K562 (cell line): ENCODE measurements at regions not wholly inside any gene's neighbourhood (a gene's known extent, or its start where the extent isn't known, plus 50 kb on each side); places are given as distances from the start of the nearest gene placed in this dataset.

Source experiments
- ATAC-seq: fragments of 200-7000 bp; cut with Tn5 transposase; 3 replicates; pipeline ENCODE4 v1.9.1; 2020; ENCODE audit warnings: moderate library complexity
- BruUV-seq: library from RNA; stranded (reverse); fragments of 400-500 nt; replicated peaks from 2 replicates; lab custom pipeline; 2021; lab: Mats Ljungman, UMichigan
- CTCF ChIA-PET: fragments of 300-600 bp; formaldehyde crosslinking; extraction: SDS; loops from one replicate; lab custom pipeline; 2021; ENCODE audit warnings: low intra/inter-chr PET ratio; lab: Yijun Ruan, JAX
- POLR2A ChIA-PET: fragments of 300-600, 350-650 bp; sonication (Branson Sonifier 250); formaldehyde crosslinking; extraction: SDS; loops from one replicate; lab custom pipeline; 2021; ENCODE audit warnings: antibody characterized with exemption, inconsistent platforms; lab: Yijun Ruan, JAX
- DNase-seq, 4 experiments: peaks; one replicate each; pipeline versions ENCODE4 v3.0.0 to v3.0.0-alpha.2; 2011 to 2018; ENCODE audit warnings: low spot score in 3 of 4, mixed read lengths in 3 of 4; ENCODE audit errors: extremely low read depth in 1 of 4
- FAIRE-seq: peaks from 2 replicates; lab custom pipeline; 2011; peaks lifted over from hg19 to GRCh38; lab: Jason Lieb, UNC
- H2AFZ ChIP-seq: 2 replicates; pipeline ENCODE4 v1.6.0; 2011; ENCODE audit warnings: low read depth, low read length, control low read depth, inconsistent platforms
- H3K27ac ChIP-seq: fragments of 200-600 bp; 3 replicates; pipeline ENCODE4 v1.8.0; 2011; ENCODE audit warnings: low read depth, mild to moderate bottlenecking, control low read depth, inconsistent platforms, low read length, moderate library complexity, mixed read lengths; ENCODE audit errors: extremely low read depth
- H3K27me3 ChIP-seq, 2 experiments: fragments of 300-600 bp in 1 of 2; 2 replicates in 1 of 2; 3 replicates in 1 of 2; pipeline versions ENCODE4 v1.6.0 to v1.8.0; 2011; ENCODE audit warnings: inconsistent platforms in 2 of 2, low read length in 2 of 2, mild to moderate bottlenecking in 1 of 2, mixed read lengths in 1 of 2, moderate library complexity in 1 of 2; ENCODE audit not compliant: control insufficient read depth in 2 of 2, insufficient read depth in 2 of 2
- H3K36me3 ChIP-seq: fragments of 300-600 bp; 3 replicates; pipeline ENCODE4 v1.8.0; 2011; ENCODE audit warnings: mild to moderate bottlenecking, low read length, inconsistent platforms; ENCODE audit not compliant: control insufficient read depth, insufficient read depth
- H3K4me1 ChIP-seq, 2 experiments: fragments of 200-600 bp in 1 of 2; replicated peaks in 1 of 2; 2 replicates in 1 of 2; 3 replicates in 1 of 2; pipeline versions ENCODE4 v1.5.1 to v1.8.0; 2011; ENCODE audit warnings: inconsistent platforms in 2 of 2, low read length in 2 of 2, mild to moderate bottlenecking in 1 of 2, mixed read lengths in 1 of 2, moderate library complexity in 1 of 2; ENCODE audit not compliant: control insufficient read depth in 2 of 2, insufficient read depth in 2 of 2
- H3K4me2 ChIP-seq: 2 replicates; pipeline ENCODE4 v1.6.1; 2011; ENCODE audit warnings: low read length, control low read depth, inconsistent platforms, mixed read lengths; ENCODE audit not compliant: insufficient read depth
- H3K4me3 ChIP-seq: fragments of 200-600 bp; sonication (generic), shearing (Covaris generic); 2 replicates; pipeline ENCODE4 v1.5.1; 2016; ENCODE audit warnings: control low read depth, inconsistent platforms
- H3K79me2 ChIP-seq: fragments of 200-600 bp; 3 replicates; pipeline ENCODE4 v1.8.0; 2011; ENCODE audit warnings: low read length, inconsistent platforms; ENCODE audit not compliant: control insufficient read depth, insufficient read depth
- H3K9ac ChIP-seq, 2 experiments: 2 replicates each; pipeline versions ENCODE4 v1.6.0 to v1.6.1; 2011; ENCODE audit warnings: low read depth in 2 of 2, low read length in 2 of 2, control low read depth in 1 of 2, inconsistent platforms in 1 of 2, mild to moderate bottlenecking in 1 of 2, mixed read lengths in 1 of 2; ENCODE audit not compliant: insufficient read depth in 1 of 2
- H3K9me1 ChIP-seq: one replicate; pipeline ENCODE4 v1.6.0; 2011; ENCODE audit warnings: inconsistent platforms, mild to moderate bottlenecking, low read length, moderate library complexity; ENCODE audit not compliant: control insufficient read depth, insufficient read depth
- H3K9me3 ChIP-seq: replicated peaks from 2 replicates; pipeline ENCODE4 v1.5.1; 2011; ENCODE audit warnings: low read depth, low read length, inconsistent platforms; ENCODE audit not compliant: control insufficient read depth, insufficient read depth
- H4K20me1 ChIP-seq: replicated peaks from 2 replicates; pipeline ENCODE4 v1.6.1; 2011; ENCODE audit warnings: low read length, inconsistent platforms, mixed read lengths; ENCODE audit not compliant: control insufficient read depth, insufficient read depth
- ASH1L ChIP-seq: fragments of 450-650 bp; IDR thresholded peaks from 2 replicates; pipeline ENCODE4 v1.6.1; 2018; ENCODE audit warnings: borderline replicate concordance, mild to moderate bottlenecking, low read depth; ENCODE audit not compliant: partially characterized antibody
- CBX3 ChIP-seq, 2 experiments: IDR thresholded peaks; 1 replicate in 1 of 2; 2 replicates in 1 of 2; pipeline ENCODE4 v1.6.1; 2012; ENCODE audit warnings: inconsistent platforms in 2 of 2, low read length in 2 of 2, borderline replicate concordance in 1 of 2, control low read depth in 1 of 2
- ETV5 ChIP-seq: sonication (generic); formaldehyde crosslinking; IDR thresholded peaks from 2 replicates; pipeline ENCODE4 v1.4.0; 2020; ENCODE audit warnings: low read depth, mild to moderate bottlenecking, missing genetic modification reagents
- HDAC3 ChIP-seq: fragments of 450-650 bp; IDR thresholded peaks from 2 replicates; pipeline ENCODE4 v1.6.1; 2018; ENCODE audit warnings: borderline replicate concordance, mild to moderate bottlenecking, moderate library complexity; ENCODE audit not compliant: partially characterized antibody
- NCOA4 ChIP-seq: fragments of 450-650 bp; IDR thresholded peaks from 2 replicates; pipeline ENCODE4 v1.6.1; 2018; ENCODE audit warnings: mild to moderate bottlenecking; ENCODE audit not compliant: partially characterized antibody
- PHB ChIP-seq: fragments of 250-450 bp; sonication (Bioruptor Pico); IDR thresholded peaks from 2 replicates; pipeline ENCODE4 v1.5.0; 2021
- PTTG1 ChIP-seq: fragments of 450-650 bp; IDR thresholded peaks from 2 replicates; pipeline ENCODE4 v1.6.1; 2016; ENCODE audit warnings: low read depth, mild to moderate bottlenecking, missing genetic modification characterization, missing compliant biosample characterization
- SRSF7 ChIP-seq: fragments of 200-400 bp; formaldehyde crosslinking; optimal IDR thresholded peaks from 2 replicates; pipeline ENCODE3; 2017; ENCODE audit warnings: mild to moderate bottlenecking, low read depth, low read length
- YBX1 ChIP-seq: fragments of 450-650 bp; IDR thresholded peaks from 2 replicates; pipeline ENCODE4 v1.7.1; 2016; ENCODE audit warnings: mild to moderate bottlenecking
- ZNF436 ChIP-seq: fragments of 250-450, 450-650 bp; sonication (Bioruptor Pico); formaldehyde crosslinking; IDR thresholded peaks from 2 replicates; pipeline ENCODE4 v1.7.0; 2020; ENCODE audit warnings: mild to moderate bottlenecking
- ZNF764 ChIP-seq: fragments of 250-450 bp; sonication (Bioruptor Pico); IDR thresholded peaks from 2 replicates; pipeline ENCODE4 v1.4.0; 2020; ENCODE audit warnings: low read depth, mild to moderate bottlenecking, moderate library complexity
- WGBS: fragments of 100-300 bp; shearing (Covaris generic); methylation state at CpG from one replicate; pipeline ENCODE4 v1.1.6; 2016; ENCODE audit warnings: low coverage, mixed read lengths; ENCODE audit not compliant: insufficient coverage; ENCODE audit errors: missing lambda C conversion rate; 5-methylcytosine and 5-hydroxymethylcytosine counted together
- in situ Hi-C: fragments of 300-500 bp; cut with MboI; formaldehyde crosslinking; loops from 4 replicates; pipeline ENCODE4 v1.15.0; 2018; ENCODE audit warnings: inconsistent platforms, mixed read lengths
- intact Hi-C: fragments of 100-400 bp; cut with micrococcal nuclease; formaldehyde crosslinking; loops from 2 replicates; pipeline ENCODE4 v1.14.2; 2022
- TF ChIP-seq, protein P1 (sequence below): fragments of 450-650 bp; IDR thresholded peaks from 2 replicates; pipeline ENCODE4 v1.6.1; 2014; ENCODE audit warnings: low read depth, mild to moderate bottlenecking, moderate library complexity, borderline replicate concordance
- TF ChIP-seq, protein P2 (sequence below), 2 experiments: fragments of 450-650 bp; IDR thresholded peaks; 2 replicates each; pipeline ENCODE4 v1.6.1; 2016
- TF ChIP-seq, protein P3 (sequence below): fragments of 450-650 bp; IDR thresholded peaks from 2 replicates; pipeline ENCODE4 v1.6.1; 2016; ENCODE audit warnings: low read depth, mild to moderate bottlenecking, moderate library complexity
- TF ChIP-seq, protein P4 (sequence below): fragments of 450-650 bp; conservative IDR thresholded peaks from 2 replicates; pipeline ENCODE4 v1.6.1; 2016; ENCODE audit warnings: missing genetic modification characterization, low read depth, mild to moderate bottlenecking, control low read depth, missing compliant biosample characterization

DNA sequence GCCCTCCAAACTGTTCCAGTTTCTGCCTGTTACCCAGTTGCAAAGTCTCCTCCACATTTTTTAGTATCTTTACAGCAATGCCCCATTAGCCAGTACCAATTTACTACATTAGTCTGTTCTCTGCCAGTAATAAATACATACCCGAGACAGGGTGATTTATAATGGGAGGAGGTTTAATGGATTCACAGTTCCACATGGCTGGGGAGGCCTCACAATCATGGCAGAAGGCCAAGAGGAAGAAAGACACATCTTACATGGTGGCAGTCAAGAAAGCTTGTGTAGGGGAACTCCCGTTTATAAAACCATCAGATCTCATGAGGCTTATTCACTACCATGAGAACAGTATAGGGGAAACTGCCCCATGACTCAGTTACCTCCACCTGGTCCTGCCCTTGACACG is 600.7 kb upstream of the CDH6 start (continued):
- TF ChIP-seq, protein P1, sequence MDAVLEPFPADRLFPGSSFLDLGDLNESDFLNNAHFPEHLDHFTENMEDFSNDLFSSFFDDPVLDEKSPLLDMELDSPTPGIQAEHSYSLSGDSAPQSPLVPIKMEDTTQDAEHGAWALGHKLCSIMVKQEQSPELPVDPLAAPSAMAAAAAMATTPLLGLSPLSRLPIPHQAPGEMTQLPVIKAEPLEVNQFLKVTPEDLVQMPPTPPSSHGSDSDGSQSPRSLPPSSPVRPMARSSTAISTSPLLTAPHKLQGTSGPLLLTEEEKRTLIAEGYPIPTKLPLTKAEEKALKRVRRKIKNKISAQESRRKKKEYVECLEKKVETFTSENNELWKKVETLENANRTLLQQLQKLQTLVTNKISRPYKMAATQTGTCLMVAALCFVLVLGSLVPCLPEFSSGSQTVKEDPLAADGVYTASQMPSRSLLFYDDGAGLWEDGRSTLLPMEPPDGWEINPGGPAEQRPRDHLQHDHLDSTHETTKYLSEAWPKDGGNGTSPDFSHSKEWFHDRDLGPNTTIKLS: no peak
- no peak for TF ChIP-seq SRSF7
- TF ChIP-seq, all 486 proteins: peak for 0

DNA sequence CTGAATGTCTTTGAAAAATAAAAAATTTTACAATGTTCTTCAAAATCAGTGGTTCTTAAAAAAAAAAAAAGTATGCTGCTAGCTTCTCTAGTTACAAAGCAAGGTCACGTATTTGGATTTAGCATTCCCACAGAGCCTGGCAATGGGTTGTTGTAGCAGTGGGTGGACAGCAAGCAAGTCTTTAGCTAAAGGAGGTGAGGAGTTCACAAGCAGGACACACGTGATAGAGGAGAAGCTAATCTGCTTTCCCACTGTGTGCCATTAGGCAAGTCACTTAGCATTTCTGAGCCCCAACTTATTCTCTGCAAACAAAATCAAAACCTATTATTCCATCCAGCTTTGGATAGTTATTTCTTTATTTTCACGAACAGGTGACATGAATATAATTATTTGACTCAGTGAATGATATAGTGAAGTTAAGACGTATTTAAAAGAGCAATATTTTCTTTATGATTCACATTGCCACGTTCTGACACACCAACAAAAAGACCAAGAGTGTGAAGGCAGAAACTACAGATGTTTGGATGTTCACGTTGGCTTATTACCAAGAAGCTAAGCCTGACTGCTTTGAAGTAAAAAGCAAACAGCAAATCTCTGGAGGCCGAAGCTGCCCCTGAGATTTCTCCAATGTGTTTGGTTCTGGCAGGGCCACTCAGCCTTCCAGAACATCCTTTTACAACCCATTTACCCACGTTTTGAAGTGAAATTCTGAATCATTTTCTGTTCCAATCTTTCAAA is 612.1 kb upstream of the CDH6 start:
- no TSS peak for BruUV-seq
- H3K4me3 ChIP-seq: no peak overlapping the region
- H3K4me2 ChIP-seq: no peak overlapping the region
- no peaks in the 10 kb centered on the region for H4K20me1 ChIP-seq
- no peaks in the 10 kb centered on the region for H3K9me3 ChIP-seq
- no peak overlapping the region for H3K9ac ChIP-seq
- no peaks in the 10 kb centered on the region for H3K9me1 ChIP-seq
- H3K36me3 ChIP-seq: no peaks in the 10 kb centered on the region
- FAIRE-seq: no peak
- DNase-seq: no peak
- under 1% methylated on average over 8 of the region's 8 CpGs for WGBS
- H3K27me3 ChIP-seq: no peaks in the 10 kb centered on the region
- H3K4me1 ChIP-seq: no peaks in the 10 kb centered on the region
- no peak for ATAC-seq
- TF ChIP-seq ETV5: no peak
- TF ChIP-seq PTTG1 (tag): no peak
- TF ChIP-seq HDAC3: no peak
- TF ChIP-seq, protein P2, sequence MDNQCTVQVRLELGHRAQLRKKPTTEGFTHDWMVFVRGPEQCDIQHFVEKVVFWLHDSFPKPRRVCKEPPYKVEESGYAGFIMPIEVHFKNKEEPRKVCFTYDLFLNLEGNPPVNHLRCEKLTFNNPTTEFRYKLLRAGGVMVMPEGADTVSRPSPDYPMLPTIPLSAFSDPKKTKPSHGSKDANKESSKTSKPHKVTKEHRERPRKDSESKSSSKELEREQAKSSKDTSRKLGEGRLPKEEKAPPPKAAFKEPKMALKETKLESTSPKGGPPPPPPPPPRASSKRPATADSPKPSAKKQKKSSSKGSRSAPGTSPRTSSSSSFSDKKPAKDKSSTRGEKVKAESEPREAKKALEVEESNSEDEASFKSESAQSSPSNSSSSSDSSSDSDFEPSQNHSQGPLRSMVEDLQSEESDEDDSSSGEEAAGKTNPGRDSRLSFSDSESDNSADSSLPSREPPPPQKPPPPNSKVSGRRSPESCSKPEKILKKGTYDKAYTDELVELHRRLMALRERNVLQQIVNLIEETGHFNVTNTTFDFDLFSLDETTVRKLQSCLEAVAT (IDR thresholded peaks at IDR 0.05): no peak
- no peak for TF ChIP-seq YBX1
- no peak for TF ChIP-seq ASH1L
- no peak for TF ChIP-seq CBX3 (IDR thresholded peaks at IDR 0.05; ENCODE audit: borderline replicate concordance in 1 of 2, low read length in 2 of 2)
- no peak for TF ChIP-seq NCOA4
- TF ChIP-seq, protein P3, sequence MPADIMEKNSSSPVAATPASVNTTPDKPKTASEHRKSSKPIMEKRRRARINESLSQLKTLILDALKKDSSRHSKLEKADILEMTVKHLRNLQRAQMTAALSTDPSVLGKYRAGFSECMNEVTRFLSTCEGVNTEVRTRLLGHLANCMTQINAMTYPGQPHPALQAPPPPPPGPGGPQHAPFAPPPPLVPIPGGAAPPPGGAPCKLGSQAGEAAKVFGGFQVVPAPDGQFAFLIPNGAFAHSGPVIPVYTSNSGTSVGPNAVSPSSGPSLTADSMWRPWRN: no peak
- TF ChIP-seq, protein P4, sequence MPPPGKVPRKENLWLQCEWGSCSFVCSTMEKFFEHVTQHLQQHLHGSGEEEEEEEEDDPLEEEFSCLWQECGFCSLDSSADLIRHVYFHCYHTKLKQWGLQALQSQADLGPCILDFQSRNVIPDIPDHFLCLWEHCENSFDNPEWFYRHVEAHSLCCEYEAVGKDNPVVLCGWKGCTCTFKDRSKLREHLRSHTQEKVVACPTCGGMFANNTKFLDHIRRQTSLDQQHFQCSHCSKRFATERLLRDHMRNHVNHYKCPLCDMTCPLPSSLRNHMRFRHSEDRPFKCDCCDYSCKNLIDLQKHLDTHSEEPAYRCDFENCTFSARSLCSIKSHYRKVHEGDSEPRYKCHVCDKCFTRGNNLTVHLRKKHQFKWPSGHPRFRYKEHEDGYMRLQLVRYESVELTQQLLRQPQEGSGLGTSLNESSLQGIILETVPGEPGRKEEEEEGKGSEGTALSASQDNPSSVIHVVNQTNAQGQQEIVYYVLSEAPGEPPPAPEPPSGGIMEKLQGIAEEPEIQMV (tag): no peak
- TF ChIP-seq ZNF764 (CRISPR knock-in tag): no peak
- no peak for TF ChIP-seq ZNF436 (CRISPR knock-in tag)
- no peak for TF ChIP-seq PHB
- ChIA-PET POLR2A (no interaction called here), CTCF (no interaction called here)
- no peak overlapping the region for H3K27ac ChIP-seq
- in situ Hi-C loops: no loop called here
- intact Hi-C loops: no loop called here
- H3K79me2 ChIP-seq: no peaks in the 10 kb centered on the region
- no peak overlapping the region for H2AFZ ChIP-seq
